ENCODE measurements at regions not wholly inside any gene's neighbourhood (a gene's known extent, or its start where the extent isn't known, plus 50 kb on each side); places are given as distances from the start of the nearest gene placed in this dataset.
A peak's percentile ranks its signal among the peaks of the same experiment; 100 is the strongest.

GRCh38 chr12:75721796-75722195, 210.4 kb upstream of the KRR1 start:
- H3K4me1 ChIP-seq = peaks cover 52% of the 10 kb centered on the region
- peak overlapping the region; percentile 19 for H3K27ac Mint-ChIP-seq (ENCODE audit: unreplicated experiment)

GRCh38 chr12:75720812-75721641, 209.6 kb upstream of the KRR1 start:
- BruUV-seq (replicated peaks) = no TSS peak
- Histone ChIP-seq H3K36me3 (ENCODE audit: control insufficient read depth, insufficient read depth, low read length) (no peaks in the 10 kb centered on the region), H3K4me1 (peaks cover 51% of the 10 kb centered on the region), H3K9me3 (no peaks in the 10 kb centered on the region), H3K4me3 (ENCODE audit: low read depth, low read length) (no peak overlapping the region), H3K27me3 (replicated peaks; ENCODE audit: control insufficient read depth, insufficient read depth, low read length) (no peaks in the 10 kb centered on the region)
- CTCF ChIA-PET = interaction anchor here (1.0 kb wide), 2 partner anchors 55 to 316 kb away, joined by 3 read pairs; no protein-coding TSS in a partner anchor
- no peak for TF ChIP-seq CTCF (IDR thresholded peaks at IDR 0.05; ENCODE audit: insufficient read depth in 1 of 2, low read depth in 1 of 2, low read length in 1 of 2, severe bottlenecking in 1 of 2, unreplicated experiment in 1 of 2)
- POLR2A ChIA-PET = interaction anchor here (0.5 kb wide), 1 partner anchor 172 kb away, joined by 10 read pairs; no protein-coding TSS in a partner anchor
- H3K4me1 Mint-ChIP-seq (ENCODE audit: low read depth, unreplicated experiment) = peaks cover 45% of the 10 kb centered on the region
- H3K9me3 Mint-ChIP-seq (ENCODE audit: unreplicated experiment) = no peaks in the 10 kb centered on the region
- H3K27ac Mint-ChIP-seq (ENCODE audit: unreplicated experiment) = peak overlapping the region; percentile 19
- no peak overlapping the region for H3K4me3 Mint-ChIP-seq (ENCODE audit: unreplicated experiment)
- no peaks in the 10 kb centered on the region for H3K36me3 Mint-ChIP-seq (ENCODE audit: insufficient read depth, unreplicated experiment)
- DNase-seq = no peak
- intact Hi-C loops (cut with micrococcal nuclease; ENCODE audit: unreplicated experiment) = no loop called here
- no peaks in the 10 kb centered on the region for H3K27me3 Mint-ChIP-seq (ENCODE audit: insufficient read depth, unreplicated experiment)

More at GRCh38 chr12:75721796-75722195, 210.4 kb upstream of the KRR1 start:
- Mint-ChIP-seq H3K36me3 (ENCODE audit: insufficient read depth, unreplicated experiment) (no peaks in the 10 kb centered on the region), H3K27me3 (ENCODE audit: insufficient read depth, unreplicated experiment) (no peaks in the 10 kb centered on the region), H3K4me1 (ENCODE audit: low read depth, unreplicated experiment) (peaks cover 43% of the 10 kb centered on the region), H3K9me3 (ENCODE audit: unreplicated experiment) (no peaks in the 10 kb centered on the region), H3K4me3 (ENCODE audit: unreplicated experiment) (no peak overlapping the region)
- no peak for TF ChIP-seq CTCF (IDR thresholded peaks at IDR 0.05; ENCODE audit: insufficient read depth in 1 of 2, low read depth in 1 of 2, low read length in 1 of 2, severe bottlenecking in 1 of 2, unreplicated experiment in 1 of 2)
- ChIA-PET POLR2A (interaction anchor here (0.5 kb wide), 1 partner anchor 171 kb away, joined by 10 read pairs; no protein-coding TSS in a partner anchor), CTCF (interaction anchor here (1.0 kb wide), 2 partner anchors 56 to 316 kb away, joined by 3 read pairs; no protein-coding TSS in a partner anchor)
- Histone ChIP-seq H3K4me3 (ENCODE audit: low read depth, low read length) (no peak overlapping the region), H3K36me3 (ENCODE audit: control insufficient read depth, insufficient read depth, low read length) (no peaks in the 10 kb centered on the region), H3K9me3 (no peaks in the 10 kb centered on the region), H3K27me3 (replicated peaks; ENCODE audit: control insufficient read depth, insufficient read depth, low read length) (no peaks in the 10 kb centered on the region)
- intact Hi-C loops (cut with micrococcal nuclease; ENCODE audit: unreplicated experiment) = loop anchor here (2.0 kb wide), 1 partner anchor 55 kb away; no protein-coding TSS in a partner anchor
- BruUV-seq (replicated peaks) = no TSS peak
- no peak for DNase-seq

GRCh38 chr12:75717902-75718301, 206.5 kb upstream of the KRR1 start:
- no peaks in the 10 kb centered on the region for H3K27me3 Mint-ChIP-seq (ENCODE audit: insufficient read depth, unreplicated experiment)
- H3K27me3 ChIP-seq (replicated peaks; ENCODE audit: control insufficient read depth, insufficient read depth, low read length) = no peaks in the 10 kb centered on the region
- no peak for DNase-seq
- BruUV-seq (replicated peaks) = no TSS peak
- no peaks in the 10 kb centered on the region for H3K9me3 ChIP-seq
- H3K4me1 ChIP-seq = peaks cover 57% of the 10 kb centered on the region
- H3K36me3 Mint-ChIP-seq (ENCODE audit: insufficient read depth, unreplicated experiment) = no peaks in the 10 kb centered on the region
- POLR2A ChIA-PET = no interaction called here
- no peak overlapping the region for H3K4me3 ChIP-seq (ENCODE audit: low read depth, low read length)
- no peaks in the 10 kb centered on the region for H3K36me3 ChIP-seq (ENCODE audit: control insufficient read depth, insufficient read depth, low read length)
- H3K9me3 Mint-ChIP-seq (ENCODE audit: unreplicated experiment) = no peaks in the 10 kb centered on the region
- H3K4me3 Mint-ChIP-seq (ENCODE audit: unreplicated experiment) = no peak overlapping the region
- H3K27ac Mint-ChIP-seq (ENCODE audit: unreplicated experiment) = no peak overlapping the region
- intact Hi-C loops (cut with micrococcal nuclease; ENCODE audit: unreplicated experiment) = no loop called here
- TF ChIP-seq CTCF (IDR thresholded peaks at IDR 0.05; ENCODE audit: insufficient read depth in 1 of 2, low read depth in 1 of 2, low read length in 1 of 2, severe bottlenecking in 1 of 2, unreplicated experiment in 1 of 2) = no peak
- peaks cover 57% of the 10 kb centered on the region for H3K4me1 Mint-ChIP-seq (ENCODE audit: low read depth, unreplicated experiment)
- CTCF ChIA-PET = no interaction called here
